ENCODE measurements at regions not wholly inside any gene's neighbourhood (a gene's known extent, or its start where the extent isn't known, plus 50 kb on each side); places are given as distances from the start of the nearest gene placed in this dataset.

GRCh38 chr13:50319635-50320255, 304.5 kb downstream of the KCNRG start:
- no peak for DNase-seq (ENCODE audit: low read depth in 2 of 2)

- no peak for DNase-seq (ENCODE audit: low read depth in 2 of 2)
Observed at GRCh38 chr13:50320271-50320862, 305.1 kb downstream of the KCNRG start.

GRCh38 chr13:50322006-50322405, 306.8 kb downstream of the KCNRG start:
- DNase-seq (ENCODE audit: low read depth in 2 of 2): no peak

- DNase-seq (ENCODE audit: low read depth in 2 of 2): no peak
Observed at GRCh38 chr13:50323440-50324065, 308.3 kb downstream of the KCNRG start.

GRCh38 chr13:50326271-50326670, 311.0 kb downstream of the KCNRG start:
- DNase-seq (ENCODE audit: low read depth in 2 of 2): no peak

GRCh38 chr13:50326811-50327210, 311.6 kb downstream of the KCNRG start:
- DNase-seq (ENCODE audit: low read depth in 2 of 2): no peak

- DNase-seq (ENCODE audit: low read depth in 2 of 2): no peak
Observed at GRCh38 chr13:50334115-50334778, 319.0 kb downstream of the KCNRG start.

- no peak for DNase-seq (ENCODE audit: low read depth in 2 of 2)
Observed at GRCh38 chr13:50334944-50335343, 319.7 kb downstream of the KCNRG start.

GRCh38 chr13:50339271-50339670, 324.0 kb downstream of the KCNRG start:
- DNase-seq (ENCODE audit: low read depth in 2 of 2): no peak

GRCh38 chr13:50340146-50340545, 324.9 kb downstream of the KCNRG start:
- no peak for DNase-seq (ENCODE audit: low read depth in 2 of 2)

- no peak for DNase-seq (ENCODE audit: low read depth in 2 of 2)
Observed at GRCh38 chr13:50340551-50341287, 325.5 kb downstream of the KCNRG start.

GRCh38 chr13:50341526-50341925, 326.3 kb downstream of the KCNRG start:
- no peak for DNase-seq (ENCODE audit: low read depth in 2 of 2)

GRCh38 chr13:50344717-50345116, 329.5 kb downstream of the KCNRG start:
- DNase-seq (ENCODE audit: low read depth in 2 of 2): no peak

GRCh38 chr13:50345804-50346203, 330.6 kb downstream of the KCNRG start:
- no peak for DNase-seq (ENCODE audit: low read depth in 2 of 2)

- DNase-seq (ENCODE audit: low read depth in 2 of 2): no peak
Observed at GRCh38 chr13:50348371-50348770, 333.1 kb downstream of the KCNRG start.

GRCh38 chr13:50352720-50353480, 337.7 kb downstream of the KCNRG start:
- no peak for DNase-seq (ENCODE audit: low read depth in 2 of 2)

GRCh38 chr13:50353651-50354415, 338.6 kb downstream of the KCNRG start:
- DNase-seq (ENCODE audit: low read depth in 2 of 2): no peak

GRCh38 chr13:50355797-50356196, 340.6 kb downstream of the KCNRG start:
- DNase-seq (ENCODE audit: low read depth in 2 of 2): no peak

- no peak for DNase-seq (ENCODE audit: low read depth in 2 of 2)
Observed at GRCh38 chr13:50357136-50357535, 341.9 kb downstream of the KCNRG start.

- no peak for DNase-seq (ENCODE audit: low read depth in 2 of 2)
Observed at GRCh38 chr13:50357586-50358118, 342.4 kb downstream of the KCNRG start.
